ENCODE measurements at regions not wholly inside any gene's neighbourhood (a gene's known extent, or its start where the extent isn't known, plus 50 kb on each side); places are given as distances from the start of the nearest gene placed in this dataset.
A peak's percentile ranks its signal among the peaks of the same experiment; 100 is the strongest.

DNA sequence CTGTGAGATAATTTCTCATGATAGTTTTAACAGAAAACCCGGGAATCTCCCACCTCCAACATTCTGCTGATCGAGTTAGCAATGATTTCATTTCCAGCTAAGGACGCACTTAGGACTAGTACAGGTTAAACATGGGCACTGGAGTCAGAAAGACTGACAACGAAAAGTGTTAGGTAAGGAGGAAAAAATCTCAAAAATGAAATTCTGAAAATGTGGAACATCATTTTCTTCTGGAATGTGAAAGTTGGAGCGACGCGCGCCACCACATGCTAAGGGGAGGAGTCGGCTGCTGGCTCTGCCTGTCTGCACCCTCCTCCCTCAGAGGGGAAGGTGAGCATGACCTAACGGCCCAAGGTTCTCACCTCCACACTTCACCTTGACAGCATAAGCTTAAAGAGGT lies 221.6 kb upstream of the KCNG1 start:
- no peak for DNase-seq (ENCODE audit: low read depth in 1 of 2, low spot score in 1 of 2)
- in situ Hi-C loops (cut with HindIII; ENCODE audit: low pct_unique_long_range_greater_than_20kb, low sequenced_read_pairs) = no loop called here

DNA sequence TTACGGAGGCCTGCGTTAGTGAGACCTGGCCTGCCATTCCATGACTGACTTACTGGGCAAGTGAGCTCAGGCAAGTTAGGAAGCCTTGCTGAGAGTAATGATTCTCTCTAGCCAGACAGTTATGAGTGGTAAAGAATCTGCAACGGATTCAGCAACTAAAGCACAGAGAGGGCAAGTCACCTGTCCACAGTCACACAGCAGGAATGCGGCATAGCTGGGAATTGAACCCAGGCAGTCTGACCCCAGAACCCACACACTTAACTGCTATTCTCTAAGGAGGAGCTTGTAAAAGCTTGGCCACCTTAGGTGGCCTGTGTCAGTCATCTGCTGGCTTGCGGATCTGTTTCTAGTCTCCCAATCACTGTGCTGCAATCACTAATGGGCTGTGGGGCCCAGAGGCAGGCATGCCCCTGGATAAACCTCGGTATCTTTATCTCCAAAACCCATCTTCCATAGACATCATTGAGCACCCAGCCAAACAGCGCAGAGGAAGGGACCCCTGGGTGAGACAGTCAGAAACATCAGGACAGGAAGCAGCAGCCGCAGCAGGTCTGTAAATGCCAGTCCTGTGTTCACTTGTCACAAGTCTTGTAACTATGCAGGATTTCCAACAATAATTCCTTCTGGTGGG lies 215.9 kb upstream of the KCNG1 start:
- no peak for TF ChIP-seq JUND (IDR thresholded peaks at IDR 0.05; ENCODE audit: low read depth)
- no peak for DNase-seq (ENCODE audit: low read depth in 1 of 2, low spot score in 1 of 2)
- in situ Hi-C loops (cut with HindIII; ENCODE audit: low pct_unique_long_range_greater_than_20kb, low sequenced_read_pairs) = no loop called here

More for the DNA sequence above, 221.6 kb upstream of the KCNG1 start:
- TF ChIP-seq JUND (IDR thresholded peaks at IDR 0.05; ENCODE audit: low read depth) = no peak

- no peak for TF ChIP-seq JUND (IDR thresholded peaks at IDR 0.05; ENCODE audit: low read depth)
- in situ Hi-C loops (cut with HindIII; ENCODE audit: low pct_unique_long_range_greater_than_20kb, low sequenced_read_pairs) = no loop called here
- DNase-seq (ENCODE audit: low read depth in 1 of 2, low spot score in 1 of 2) = no peak
These were observed 214.9 kb upstream of the KCNG1 start for GRCh38 chr20:51237791-51238190.

DNA sequence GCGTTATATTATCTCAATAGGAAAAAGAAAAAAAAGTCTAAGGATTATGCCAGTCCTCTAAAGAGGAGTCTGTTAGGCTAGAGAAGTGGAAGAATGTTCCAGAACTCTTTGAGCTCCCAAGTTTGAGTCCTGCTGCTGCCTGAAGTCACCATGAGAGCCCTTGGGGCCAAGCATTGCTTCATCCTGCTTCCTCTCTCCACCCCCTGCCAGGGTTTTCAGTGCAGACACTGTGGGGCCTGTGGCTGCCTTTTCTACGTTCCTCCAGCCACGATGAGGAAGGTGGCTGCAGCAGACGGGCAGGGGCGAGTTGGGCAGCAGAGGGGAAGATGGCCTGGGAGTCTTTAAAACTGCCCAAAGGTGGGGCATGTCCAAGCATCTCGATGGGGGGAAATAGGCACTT lies 214.4 kb upstream of the KCNG1 start:
- in situ Hi-C loops (cut with HindIII; ENCODE audit: low pct_unique_long_range_greater_than_20kb, low sequenced_read_pairs) = no loop called here
- DNase-seq (ENCODE audit: low read depth in 1 of 2, low spot score in 1 of 2) = no peak
- no peak for TF ChIP-seq JUND (IDR thresholded peaks at IDR 0.05; ENCODE audit: low read depth)

- no peak for DNase-seq (ENCODE audit: low read depth in 1 of 2, low spot score in 1 of 2)
- TF ChIP-seq JUND (IDR thresholded peaks at IDR 0.05; ENCODE audit: low read depth) = no peak
- in situ Hi-C loops (cut with HindIII; ENCODE audit: low pct_unique_long_range_greater_than_20kb, low sequenced_read_pairs) = no loop called here
These were observed 213.5 kb upstream of the KCNG1 start for GRCh38 chr20:51236421-51236820.

DNA sequence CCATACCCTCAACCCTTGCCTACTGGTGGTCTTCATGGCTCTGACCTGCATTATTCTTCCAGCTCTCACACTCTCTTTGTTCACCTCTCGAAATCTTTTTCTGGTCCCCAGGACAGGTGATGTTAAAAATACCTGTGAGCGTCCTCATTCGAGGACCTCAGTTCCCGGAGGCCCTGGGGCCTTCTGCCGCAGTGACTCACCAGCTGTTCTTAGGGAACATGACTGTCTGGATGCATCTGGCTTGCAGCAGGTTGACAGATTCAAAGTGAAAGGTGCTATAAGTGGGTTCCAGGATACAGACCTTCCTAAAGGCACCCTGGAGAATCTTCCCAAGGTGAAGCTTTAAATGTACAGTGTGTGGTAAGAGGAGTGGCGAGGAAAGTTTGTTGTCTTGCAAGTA lies 210.4 kb upstream of the KCNG1 start:
- in situ Hi-C loops (cut with HindIII; ENCODE audit: low pct_unique_long_range_greater_than_20kb, low sequenced_read_pairs) = no loop called here
- no peak for DNase-seq (ENCODE audit: low read depth in 1 of 2, low spot score in 1 of 2)
- no peak for TF ChIP-seq JUND (IDR thresholded peaks at IDR 0.05; ENCODE audit: low read depth)

DNA sequence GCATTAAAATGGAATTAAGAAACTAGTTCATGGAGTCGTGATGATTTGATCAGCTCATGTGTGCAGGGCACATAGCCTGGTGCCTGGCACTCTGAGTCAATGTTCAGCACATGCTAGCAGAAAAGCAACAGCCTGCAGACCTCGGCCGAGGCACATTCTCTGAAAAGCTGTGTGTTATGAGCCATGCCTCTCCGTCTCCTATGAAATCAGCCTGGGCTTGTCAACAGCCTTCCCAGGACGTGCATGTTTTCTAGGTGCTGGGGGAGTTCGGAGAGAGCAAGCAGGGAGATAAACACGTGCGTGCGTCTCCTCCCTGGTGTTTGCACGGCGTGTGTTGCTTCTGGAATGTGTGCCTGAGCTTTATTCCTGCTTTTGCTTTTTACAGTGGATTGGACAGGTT lies 207.8 kb upstream of the KCNG1 start:
- in situ Hi-C loops (cut with HindIII; ENCODE audit: low pct_unique_long_range_greater_than_20kb, low sequenced_read_pairs) = no loop called here
- no peak for TF ChIP-seq JUND (IDR thresholded peaks at IDR 0.05; ENCODE audit: low read depth)
- no peak for DNase-seq (ENCODE audit: low read depth in 1 of 2, low spot score in 1 of 2)

DNA sequence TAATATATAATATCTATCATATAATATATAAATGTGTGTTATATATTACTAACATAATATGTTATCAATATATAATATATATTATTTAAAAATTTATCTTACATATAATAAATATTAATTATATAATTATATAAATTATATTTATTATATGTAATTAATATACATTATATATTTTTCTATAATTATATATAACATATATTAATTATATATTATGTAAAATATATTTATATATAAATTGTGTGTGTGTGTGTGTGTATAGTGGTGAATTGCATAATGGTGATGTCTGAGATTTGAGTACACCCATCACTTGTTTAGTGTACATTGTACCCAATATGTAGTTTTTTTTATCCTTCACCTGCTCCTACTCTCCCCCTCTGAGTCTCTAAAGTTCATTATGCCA lies 205.9 kb upstream of the KCNG1 start:
- DNase-seq (ENCODE audit: low read depth in 1 of 2, low spot score in 1 of 2) = no peak
- TF ChIP-seq JUND (IDR thresholded peaks at IDR 0.05; ENCODE audit: low read depth) = no peak
- in situ Hi-C loops (cut with HindIII; ENCODE audit: low pct_unique_long_range_greater_than_20kb, low sequenced_read_pairs) = no loop called here

- no peak for TF ChIP-seq JUND (IDR thresholded peaks at IDR 0.05; ENCODE audit: low read depth)
- in situ Hi-C loops (cut with HindIII; ENCODE audit: low pct_unique_long_range_greater_than_20kb, low sequenced_read_pairs) = no loop called here
- DNase-seq (ENCODE audit: low read depth in 1 of 2, low spot score in 1 of 2) = no peak
These were observed 204.8 kb upstream of the KCNG1 start for GRCh38 chr20:51227744-51228143.

GRCh38 chr20:51223183-51223720 lies 200.3 kb upstream of the KCNG1 start:
- no peak for TF ChIP-seq JUND (IDR thresholded peaks at IDR 0.05; ENCODE audit: low read depth)
- DNase-seq (ENCODE audit: low read depth in 1 of 2, low spot score in 1 of 2) = no peak
- in situ Hi-C loops (cut with HindIII; ENCODE audit: low pct_unique_long_range_greater_than_20kb, low sequenced_read_pairs) = no loop called here

DNA sequence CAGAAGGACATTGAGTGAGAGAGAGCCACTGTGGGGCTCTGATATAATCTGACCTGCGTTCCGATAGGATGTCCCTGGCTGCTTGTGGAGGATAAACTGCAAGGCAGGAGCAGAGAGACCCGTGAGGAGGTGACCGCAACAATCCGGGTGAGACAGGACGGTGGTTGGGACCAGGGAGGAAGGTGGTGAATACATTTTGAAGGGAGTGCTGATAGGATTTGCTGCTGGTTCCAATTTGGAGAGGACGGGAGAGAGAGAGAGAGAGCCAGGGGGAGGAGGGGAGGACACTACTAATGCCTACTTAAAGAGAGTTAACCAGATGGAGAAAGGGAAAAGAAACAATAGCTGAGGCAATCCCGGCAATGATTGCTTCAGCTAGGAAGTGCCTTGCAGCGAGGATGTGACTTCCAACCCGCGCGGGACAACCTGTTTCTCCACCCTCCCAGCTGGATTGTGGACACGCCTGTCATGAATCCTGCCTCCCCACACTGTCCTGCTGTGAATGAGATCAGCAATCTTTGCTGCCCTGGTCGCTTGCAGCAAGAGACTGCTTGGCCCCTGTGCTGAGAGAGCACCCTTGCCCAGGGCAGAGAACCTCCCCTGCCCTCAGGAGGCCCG lies 199.0 kb upstream of the KCNG1 start:
- DNase-seq (ENCODE audit: low read depth in 1 of 2, low spot score in 1 of 2) = peak; percentile 48 to 87
- no peak for TF ChIP-seq JUND (IDR thresholded peaks at IDR 0.05; ENCODE audit: low read depth)
- in situ Hi-C loops (cut with HindIII; ENCODE audit: low pct_unique_long_range_greater_than_20kb, low sequenced_read_pairs) = no loop called here

DNA sequence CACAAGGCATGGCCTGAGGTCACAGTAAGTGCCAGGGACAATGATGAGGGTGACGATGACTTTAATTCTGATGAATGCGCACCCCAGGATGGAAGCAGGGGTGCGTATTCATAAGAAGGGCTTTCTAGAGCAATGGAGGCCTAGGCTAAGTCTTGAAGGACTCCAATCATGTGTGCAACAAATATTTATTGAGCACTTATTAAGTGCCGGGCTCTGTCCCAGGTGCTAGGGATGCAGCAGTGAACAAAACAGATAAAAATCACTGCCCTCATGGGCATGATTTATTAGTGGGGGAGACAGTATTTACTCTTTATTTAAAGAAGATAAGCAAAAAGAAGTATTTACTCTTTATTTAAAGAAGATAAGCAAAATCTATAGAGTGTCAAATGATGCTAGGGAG lies 198.2 kb upstream of the KCNG1 start:
- in situ Hi-C loops (cut with HindIII; ENCODE audit: low pct_unique_long_range_greater_than_20kb, low sequenced_read_pairs) = no loop called here
- TF ChIP-seq JUND (IDR thresholded peaks at IDR 0.05; ENCODE audit: low read depth) = no peak
- DNase-seq (ENCODE audit: low read depth in 1 of 2, low spot score in 1 of 2) = no peak

DNA sequence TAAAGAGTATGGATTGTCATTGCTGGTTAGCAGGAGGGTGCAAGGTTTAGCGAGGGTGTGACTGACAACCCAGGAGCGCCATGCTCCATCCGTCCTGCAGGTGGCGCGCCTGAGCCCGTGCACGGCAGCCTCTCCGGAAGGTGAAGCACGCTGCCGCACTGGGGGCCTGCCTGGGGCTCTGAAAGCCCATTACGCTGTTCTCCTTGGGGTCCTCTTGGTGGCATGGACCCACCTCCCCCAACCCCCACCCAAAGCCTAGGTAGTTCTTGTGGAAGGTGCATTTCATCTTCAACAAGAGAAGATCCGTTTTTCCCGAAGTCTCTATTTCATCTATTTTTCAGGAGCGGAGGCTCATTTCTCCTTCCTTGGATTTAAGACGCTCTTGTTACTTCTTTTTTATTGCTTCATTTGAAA lies 197.4 kb upstream of the KCNG1 start:
- in situ Hi-C loops (cut with HindIII; ENCODE audit: low pct_unique_long_range_greater_than_20kb, low sequenced_read_pairs) = no loop called here
- peak; percentile 29 to 49 for DNase-seq (ENCODE audit: low read depth in 1 of 2, low spot score in 1 of 2)

More for the DNA sequence above, 197.4 kb upstream of the KCNG1 start:
- TF ChIP-seq JUND (IDR thresholded peaks at IDR 0.05; ENCODE audit: low read depth) = no peak
